Urinary bladder (tissue), 3 donors: ENCODE measurements at regions not wholly inside any gene's neighbourhood (a gene's known extent, or its start where the extent isn't known, plus 50 kb on each side); places are given as distances from the start of the nearest gene placed in this dataset.
"Not testable (repeated sequence)": the region's sequence is repeated elsewhere in the genome, so short reads cannot be mapped to it uniquely, and the experiment has no call there.

ENCODE experiments used
- DNase-seq: peaks from one replicate; pipeline ENCODE4 v3.0.0-alpha.2; 2015; ENCODE audit errors: extremely low spot score
- H3K27ac ChIP-seq: one replicate; pipeline ENCODE4 v1.5.1; 2013; ENCODE audit warnings: low read depth, mild to moderate bottlenecking, moderate library complexity
- H3K36me3 ChIP-seq: one replicate; pipeline ENCODE4 v1.6.1; 2013; ENCODE audit warnings: mild to moderate bottlenecking, moderate library complexity; ENCODE audit not compliant: insufficient read depth
- H3K4me1 ChIP-seq: one replicate; pipeline ENCODE4 v1.6.1; 2013; ENCODE audit warnings: mild to moderate bottlenecking, moderate library complexity; ENCODE audit not compliant: insufficient read depth
- H3K4me3 ChIP-seq: one replicate; pipeline ENCODE4 v1.5.1; 2013; ENCODE audit warnings: low read depth, low read length
- WGBS: extraction: QIAGEN DNeasy Blood & Tissue Kit; methylation state at CpG from one replicate; pipeline ENCODE4 v1.1.7; 2013; 5-methylcytosine and 5-hydroxymethylcytosine counted together
- donor health status: healthy with polysubstance abuse.
- donor health status: healthy.

GRCh38 chr12:124469193-124469888, 98.1 kb downstream of the NCOR2 start:
- H3K4me1 ChIP-seq = no peaks in the 10 kb centered on the region
- DNase-seq = no peak
- peaks cover 2% of the 10 kb centered on the region for H3K36me3 ChIP-seq
- 78% methylated on average over 11 of the region's 11 CpGs for WGBS
- no peak overlapping the region for H3K27ac ChIP-seq
- no peak overlapping the region for H3K4me3 ChIP-seq

DNA sequence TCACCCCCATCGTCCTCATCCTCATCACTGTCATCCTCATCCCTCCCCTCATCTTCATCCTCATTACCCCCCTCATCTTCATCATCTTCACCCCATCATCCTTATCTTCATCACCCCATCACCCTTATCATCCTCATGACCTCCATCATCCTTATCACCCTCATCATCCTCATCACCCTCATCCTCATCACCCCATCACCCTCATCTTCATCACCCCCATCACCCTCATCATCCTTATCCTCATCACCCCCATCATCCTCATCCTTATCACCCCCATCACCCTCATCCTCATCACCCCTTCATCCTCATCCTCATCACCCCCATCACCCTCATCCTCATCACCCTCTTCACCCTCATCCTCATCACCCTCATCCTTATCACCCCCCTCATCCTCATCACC, 99.9 kb downstream of the NCOR2 start:
- H3K4me3 ChIP-seq, H3K27ac ChIP-seq, DNase-seq, H3K36me3 ChIP-seq, H3K4me1 ChIP-seq: not testable (repeated sequence)
- WGBS = 92% methylated on average over 1 of the region's 1 CpG

GRCh38 chr12:124466216-124467128, 100.9 kb downstream of the NCOR2 start:
- no peaks in the 10 kb centered on the region for H3K4me1 ChIP-seq
- no peak overlapping the region for H3K27ac ChIP-seq
- H3K4me3 ChIP-seq = no peak overlapping the region
- no peak for DNase-seq
- H3K36me3 ChIP-seq = no peaks in the 10 kb centered on the region
- WGBS = 60% methylated on average over 29 of the region's 29 CpGs

DNA sequence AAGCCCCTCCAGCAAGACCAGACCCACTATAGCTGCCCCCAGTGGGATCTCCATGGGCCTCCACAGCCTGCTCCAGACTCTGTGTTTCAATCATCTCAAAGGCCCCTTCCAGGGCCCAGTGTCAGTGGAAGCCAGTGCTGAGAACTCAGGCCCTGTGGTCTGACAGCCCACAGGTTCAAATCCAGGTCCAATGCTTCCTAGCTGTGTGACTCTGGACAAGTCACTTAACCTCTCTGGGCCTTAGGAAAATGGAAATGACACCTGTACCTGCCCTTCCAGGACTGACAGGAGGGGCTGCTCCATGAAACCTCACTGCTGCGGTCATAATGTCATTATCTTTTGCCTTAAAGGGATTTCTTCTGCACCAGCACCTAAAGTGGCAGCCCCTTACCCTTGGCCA, 101.9 kb downstream of the NCOR2 start:
- 96% methylated on average over 1 of the region's 1 CpG for WGBS
- DNase-seq = no peak
- H3K4me3 ChIP-seq = no peak overlapping the region
- no peaks in the 10 kb centered on the region for H3K36me3 ChIP-seq
- no peak overlapping the region for H3K27ac ChIP-seq
- H3K4me1 ChIP-seq = no peaks in the 10 kb centered on the region

GRCh38 chr12:124464830-124465229, 102.6 kb downstream of the NCOR2 start:
- 93% methylated on average over 4 of the region's 4 CpGs for WGBS
- no peak overlapping the region for H3K4me3 ChIP-seq
- DNase-seq = no peak
- H3K36me3 ChIP-seq = no peaks in the 10 kb centered on the region
- H3K27ac ChIP-seq = no peak overlapping the region
- no peaks in the 10 kb centered on the region for H3K4me1 ChIP-seq

- 28% methylated on average over 4 of the region's 4 CpGs for WGBS
- H3K27ac ChIP-seq = no peak overlapping the region
- no peak for DNase-seq
- no peak overlapping the region for H3K4me3 ChIP-seq
- no peaks in the 10 kb centered on the region for H3K4me1 ChIP-seq
- H3K36me3 ChIP-seq = no peaks in the 10 kb centered on the region
These were observed 103.3 kb downstream of the NCOR2 start for GRCh38 chr12:124464062-124464461.

DNA sequence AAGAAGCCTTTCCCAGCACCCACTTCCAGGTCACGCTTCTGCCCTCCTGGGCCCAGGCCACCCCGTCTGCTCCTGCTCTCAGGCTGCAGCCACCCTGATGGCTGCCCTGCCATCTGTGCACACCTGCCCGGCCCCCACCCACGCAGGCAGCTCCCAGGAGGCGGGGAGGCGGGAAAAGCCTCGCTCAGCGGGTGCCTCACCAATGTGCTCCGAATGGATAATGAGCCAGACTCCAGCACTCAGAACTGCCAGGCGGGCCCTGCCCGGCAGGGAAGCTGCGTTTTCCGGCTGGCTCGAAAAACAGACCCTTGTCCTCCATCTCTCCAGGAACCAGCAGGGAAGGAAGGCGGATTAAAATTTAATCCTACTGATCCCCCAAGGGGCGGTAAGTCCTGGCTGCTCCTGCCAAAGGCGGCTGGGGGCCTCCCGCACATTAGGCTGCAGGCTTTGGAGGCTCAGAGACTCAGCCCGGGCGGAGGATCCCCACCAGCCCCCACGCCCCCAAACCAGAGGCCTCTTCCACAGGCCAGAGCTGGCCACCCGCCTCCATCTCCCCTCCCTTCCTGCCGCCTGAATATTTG, 104.0 kb downstream of the NCOR2 start:
- Histone ChIP-seq H3K4me3 (no peak overlapping the region), H3K4me1 (no peaks in the 10 kb centered on the region), H3K36me3 (no peaks in the 10 kb centered on the region), H3K27ac (no peak overlapping the region)
- DNase-seq = no peak
- WGBS = 44% methylated on average over 23 of the region's 23 CpGs

GRCh38 chr12:124462750-124463149, 104.7 kb downstream of the NCOR2 start:
- Histone ChIP-seq H3K27ac (no peak overlapping the region), H3K4me1 (no peaks in the 10 kb centered on the region), H3K36me3 (no peaks in the 10 kb centered on the region), H3K4me3 (no peak overlapping the region)
- 60% methylated on average over 9 of the region's 9 CpGs for WGBS
- DNase-seq = no peak

DNA sequence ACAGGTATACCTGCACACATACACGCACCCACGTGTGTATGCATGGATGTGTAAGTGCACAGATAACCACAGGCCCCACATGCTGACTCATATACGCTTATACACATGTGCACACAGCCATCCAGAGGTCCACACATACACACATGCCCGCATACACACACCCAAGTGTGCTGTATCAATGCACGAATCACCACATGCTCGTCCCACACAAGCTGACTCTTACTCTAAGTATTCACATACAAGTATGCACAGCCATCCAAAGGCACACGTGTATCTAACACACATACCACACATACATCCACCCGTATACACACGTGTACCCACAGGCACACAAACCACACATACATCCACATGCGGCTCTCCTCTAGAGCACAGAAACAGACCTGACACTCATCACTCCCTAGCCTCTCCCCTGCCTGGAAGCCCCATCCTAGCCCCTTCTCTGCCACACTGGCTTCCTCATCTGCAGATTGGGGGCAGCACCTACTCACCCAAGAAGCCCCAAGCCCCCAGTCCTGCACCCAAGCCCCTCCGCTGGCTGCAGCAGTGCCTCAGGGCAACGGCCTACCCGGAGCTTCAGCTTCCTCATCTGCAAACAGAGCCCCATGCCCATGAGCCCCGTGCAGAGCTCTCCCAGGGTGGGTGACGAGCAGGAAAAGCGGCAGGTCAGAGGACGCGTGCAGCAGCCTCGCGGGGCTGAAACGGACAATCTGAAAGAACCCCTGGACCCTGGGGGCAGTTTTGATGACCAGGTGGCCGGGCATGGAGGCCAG, 105.4 kb downstream of the NCOR2 start:
- H3K27ac ChIP-seq = no peak overlapping the region

DNA sequence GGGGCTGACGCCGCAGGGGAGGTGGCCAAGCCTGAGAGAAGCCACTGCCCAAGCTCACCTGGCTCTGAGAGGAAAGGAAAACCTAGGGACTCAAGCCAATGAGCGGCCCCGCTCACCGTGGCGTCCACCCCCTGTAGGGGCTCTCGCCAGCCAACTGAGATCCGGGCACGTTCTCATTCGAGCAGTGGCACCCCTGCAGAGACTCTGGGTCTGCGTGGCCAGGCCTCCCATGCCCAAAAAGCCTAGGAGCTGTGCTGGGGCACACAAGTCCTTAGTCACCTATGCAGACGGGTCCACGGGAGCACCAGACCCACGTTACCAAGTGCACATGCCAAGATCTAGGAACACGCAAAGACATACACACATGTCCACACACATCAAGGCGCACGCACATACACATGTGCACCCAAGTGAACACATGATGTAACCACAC, 106.2 kb downstream of the NCOR2 start:
- WGBS = 94% methylated on average over 17 of the region's 17 CpGs
- H3K4me1 ChIP-seq = no peaks in the 10 kb centered on the region

More for the DNA sequence above, 105.4 kb downstream of the NCOR2 start:
- 83% methylated on average over 22 of the region's 22 CpGs for WGBS
- Histone ChIP-seq H3K36me3 (no peaks in the 10 kb centered on the region), H3K4me3 (no peak overlapping the region), H3K4me1 (no peaks in the 10 kb centered on the region)
- DNase-seq = no peak

DNA sequence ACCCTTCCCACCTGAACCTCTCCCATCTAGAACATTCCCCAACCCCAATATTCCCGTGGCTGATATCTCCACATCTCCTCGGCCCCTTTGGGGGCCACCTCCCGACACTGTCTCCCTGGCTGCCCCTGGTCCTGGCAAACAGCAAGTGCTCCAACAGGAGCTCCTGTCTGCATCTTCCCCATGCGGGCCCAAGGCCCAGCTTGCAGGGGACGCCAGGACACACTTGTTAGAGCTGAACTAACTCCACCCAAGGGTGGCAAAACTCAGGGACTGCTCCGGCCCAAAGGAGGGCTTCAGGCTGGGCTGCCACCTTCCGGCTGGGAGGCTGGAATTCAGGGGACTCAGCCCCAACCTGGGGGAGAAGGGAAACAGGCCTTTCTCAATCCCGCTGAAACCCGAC, 106.6 kb downstream of the NCOR2 start:
- no peaks in the 10 kb centered on the region for H3K36me3 ChIP-seq
- no peak overlapping the region for H3K27ac ChIP-seq
- H3K4me3 ChIP-seq = no peak overlapping the region
- WGBS = 88% methylated on average over 9 of the region's 9 CpGs
- no peak for DNase-seq
- H3K4me1 ChIP-seq = no peaks in the 10 kb centered on the region

More for the DNA sequence above, 106.2 kb downstream of the NCOR2 start:
- Histone ChIP-seq H3K36me3 (no peaks in the 10 kb centered on the region), H3K27ac (no peak overlapping the region), H3K4me3 (no peak overlapping the region)
- DNase-seq = no peak

DNA sequence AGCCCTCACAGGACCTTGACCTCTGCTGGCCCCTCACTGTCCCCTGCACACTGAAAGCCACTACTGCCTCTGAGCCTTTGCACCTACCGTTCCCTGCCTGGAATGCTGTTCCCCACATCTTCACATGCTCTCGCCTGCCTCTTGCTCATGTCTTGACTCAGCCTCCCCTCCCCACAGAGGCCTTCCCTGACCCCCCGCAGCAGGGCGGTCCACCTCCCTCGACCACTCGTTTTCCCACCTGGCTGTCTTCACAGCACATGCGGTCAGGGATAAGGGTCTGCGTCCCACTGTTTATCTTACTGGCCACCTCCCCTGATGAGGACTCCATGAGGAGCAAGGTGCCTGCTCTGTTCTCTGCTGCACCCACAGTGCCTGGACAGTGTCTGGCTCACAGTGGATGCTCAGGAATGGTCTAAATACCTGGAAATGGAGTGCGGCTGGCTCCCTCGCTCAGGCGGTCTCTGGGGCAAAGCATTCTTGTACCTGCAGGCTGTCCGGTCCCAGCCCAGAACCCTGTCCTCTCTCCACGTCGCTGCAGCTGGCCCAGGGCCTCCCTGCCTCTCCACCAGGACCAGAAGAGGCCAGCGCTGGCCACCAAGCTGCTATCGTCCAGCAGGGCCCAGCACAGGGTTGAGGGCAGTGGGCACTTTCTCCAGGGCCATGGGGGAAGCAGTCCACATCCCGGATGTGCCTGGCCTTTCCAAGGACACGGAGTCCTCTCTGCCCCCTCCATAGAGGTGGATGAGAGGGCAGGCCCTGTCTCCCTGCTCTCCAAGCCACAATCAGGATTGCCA, 107.4 kb downstream of the NCOR2 start:
- 96% methylated on average over 18 of the region's 18 CpGs for WGBS
- H3K4me1 ChIP-seq = no peaks in the 10 kb centered on the region
- DNase-seq = no peak
- H3K36me3 ChIP-seq = no peaks in the 10 kb centered on the region
- H3K4me3 ChIP-seq = no peak overlapping the region
- H3K27ac ChIP-seq = no peak overlapping the region
